ENCODE measurements at regions not wholly inside any gene's neighbourhood (a gene's known extent, or its start where the extent isn't known, plus 50 kb on each side); places are given as distances from the start of the nearest gene placed in this dataset.

- TF ChIP-seq CTCF (IDR thresholded peaks at IDR 0.05) (no peak), EZH2phosphoT487 (IDR thresholded peaks at IDR 0.05) (no peak)
These were observed 180.9 kb downstream of the REEP3 start for GRCh38 chr10:63702092-63702491.

Measured in neural progenitor cell (in vitro differentiated cells).